ENCODE measurements at regions not wholly inside any gene's neighbourhood (a gene's known extent, or its start where the extent isn't known, plus 50 kb on each side); places are given as distances from the start of the nearest gene placed in this dataset.

- DNase-seq (ENCODE audit: low spot score) = no peak
Observed at GRCh38 chr1:162966613-162967012, 102.5 kb upstream of the RGS4 start.

GRCh38 chr1:162964901-162965300 is 103.9 kb upstream of the CCDC190 start:
- DNase-seq (ENCODE audit: low spot score) = no peak

GRCh38 chr1:162956922-162957321 is 95.9 kb upstream of the CCDC190 start:
- no peak for DNase-seq (ENCODE audit: low spot score)

GRCh38 chr1:162954824-162955223 is 93.8 kb upstream of the CCDC190 start:
- DNase-seq (ENCODE audit: low spot score) = no peak

GRCh38 chr1:162952956-162953355 is 92.0 kb upstream of the CCDC190 start:
- no peak for DNase-seq (ENCODE audit: low spot score)

GRCh38 chr1:162951553-162952315 is 90.8 kb upstream of the CCDC190 start:
- no peak for DNase-seq (ENCODE audit: low spot score)

- DNase-seq (ENCODE audit: low spot score) = no peak
Observed at GRCh38 chr1:162950187-162950586, 89.2 kb upstream of the CCDC190 start.

GRCh38 chr1:162946701-162947100 is 85.7 kb upstream of the CCDC190 start:
- no peak for DNase-seq (ENCODE audit: low spot score)

- no peak for DNase-seq (ENCODE audit: low spot score)
Observed at GRCh38 chr1:162944974-162945674, 84.1 kb upstream of the CCDC190 start.

- DNase-seq (ENCODE audit: low spot score) = no peak
Observed at GRCh38 chr1:162943622-162944021, 82.6 kb upstream of the CCDC190 start.

- no peak for DNase-seq (ENCODE audit: low spot score)
Observed at GRCh38 chr1:162942916-162943559, 82.1 kb upstream of the CCDC190 start.

- no peak for DNase-seq (ENCODE audit: low spot score)
Observed at GRCh38 chr1:162941024-162941423, 80.0 kb upstream of the CCDC190 start.

GRCh38 chr1:162939035-162939434 is 78.1 kb upstream of the CCDC190 start:
- DNase-seq (ENCODE audit: low spot score) = no peak

- no peak for DNase-seq (ENCODE audit: low spot score)
Observed at GRCh38 chr1:162937716-162938395, 76.9 kb upstream of the CCDC190 start.

GRCh38 chr1:162930976-162931560 is 70.1 kb upstream of the CCDC190 start:
- DNase-seq (ENCODE audit: low spot score) = no peak

- DNase-seq (ENCODE audit: low spot score) = no peak
Observed at GRCh38 chr1:162930532-162930931, 69.6 kb upstream of the CCDC190 start.

GRCh38 chr1:162929177-162929576 is 68.2 kb upstream of the CCDC190 start:
- DNase-seq (ENCODE audit: low spot score) = no peak

GRCh38 chr1:162928141-162928540 is 67.2 kb upstream of the CCDC190 start:
- DNase-seq (ENCODE audit: low spot score) = no peak

- DNase-seq (ENCODE audit: low spot score) = no peak
Observed at GRCh38 chr1:162927421-162927820, 66.4 kb upstream of the CCDC190 start.

- DNase-seq (ENCODE audit: low spot score) = no peak
Observed at GRCh38 chr1:162926906-162927305, 65.9 kb upstream of the CCDC190 start.

- DNase-seq (ENCODE audit: low spot score) = no peak
Observed at GRCh38 chr1:162924179-162924578, 63.2 kb upstream of the CCDC190 start.

- no peak for DNase-seq (ENCODE audit: low spot score)
Observed at GRCh38 chr1:162922201-162922600, 61.2 kb upstream of the CCDC190 start.
